ENCODE measurements at regions not wholly inside any gene's neighbourhood (a gene's known extent, or its start where the extent isn't known, plus 50 kb on each side); places are given as distances from the start of the nearest gene placed in this dataset.

DNA sequence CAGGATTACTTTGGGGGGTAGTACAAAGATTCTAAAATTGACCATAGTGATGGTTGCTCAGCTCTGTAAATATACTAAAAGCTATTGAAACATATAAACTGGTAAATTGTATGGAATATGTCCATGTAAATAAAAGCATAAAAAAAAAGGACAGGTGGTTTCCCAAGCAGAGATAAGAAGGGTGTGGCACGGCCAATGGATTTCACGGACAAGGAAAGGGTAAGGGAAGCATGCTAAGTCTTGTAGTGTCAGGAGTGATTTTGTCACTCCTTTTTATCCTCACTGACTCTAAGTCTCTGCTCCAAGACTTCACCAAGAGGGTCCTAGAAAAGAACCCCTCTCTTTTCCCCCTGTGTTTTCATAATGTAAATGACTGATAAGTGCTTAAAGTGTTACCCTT is 229.2 kb downstream of the SPTSSA start:
- TF ChIP-seq, protein P1, sequence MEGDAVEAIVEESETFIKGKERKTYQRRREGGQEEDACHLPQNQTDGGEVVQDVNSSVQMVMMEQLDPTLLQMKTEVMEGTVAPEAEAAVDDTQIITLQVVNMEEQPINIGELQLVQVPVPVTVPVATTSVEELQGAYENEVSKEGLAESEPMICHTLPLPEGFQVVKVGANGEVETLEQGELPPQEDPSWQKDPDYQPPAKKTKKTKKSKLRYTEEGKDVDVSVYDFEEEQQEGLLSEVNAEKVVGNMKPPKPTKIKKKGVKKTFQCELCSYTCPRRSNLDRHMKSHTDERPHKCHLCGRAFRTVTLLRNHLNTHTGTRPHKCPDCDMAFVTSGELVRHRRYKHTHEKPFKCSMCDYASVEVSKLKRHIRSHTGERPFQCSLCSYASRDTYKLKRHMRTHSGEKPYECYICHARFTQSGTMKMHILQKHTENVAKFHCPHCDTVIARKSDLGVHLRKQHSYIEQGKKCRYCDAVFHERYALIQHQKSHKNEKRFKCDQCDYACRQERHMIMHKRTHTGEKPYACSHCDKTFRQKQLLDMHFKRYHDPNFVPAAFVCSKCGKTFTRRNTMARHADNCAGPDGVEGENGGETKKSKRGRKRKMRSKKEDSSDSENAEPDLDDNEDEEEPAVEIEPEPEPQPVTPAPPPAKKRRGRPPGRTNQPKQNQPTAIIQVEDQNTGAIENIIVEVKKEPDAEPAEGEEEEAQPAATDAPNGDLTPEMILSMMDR (IDR thresholded peaks at IDR 0.05): no peak
- TF ChIP-seq POLR2A (IDR thresholded peaks at IDR 0.05): no peak

Data from right lobe of liver (tissue), 4 donors.